ENCODE measurements at regions not wholly inside any gene's neighbourhood (a gene's known extent, or its start where the extent isn't known, plus 50 kb on each side); places are given as distances from the start of the nearest gene placed in this dataset.

- TF ChIP-seq CTCF (conservative IDR thresholded peaks at IDR 0.05 in 1 of 2, IDR thresholded peaks at IDR 0.05 in 1 of 2; ENCODE audit: extremely low read depth in 1 of 2, insufficient read depth in 1 of 2, low read depth in 1 of 2, low read length in 2 of 2) = no peak
- no peak for TF ChIP-seq EZH2 (IDR thresholded peaks at IDR 0.05; ENCODE audit: borderline replicate concordance, low read length)
These were observed 84.6 kb upstream of the PTGDR start for GRCh38 chr14:52182853-52183252.

All from mammary epithelial cell (primary cell).